GM23338 (cell line): ENCODE measurements at regions not wholly inside any gene's neighbourhood (a gene's known extent, or its start where the extent isn't known, plus 50 kb on each side); places are given as distances from the start of the nearest gene placed in this dataset.

Source experiments
- ATAC-seq: fragments of 200-7000 bp; cut with Tn5 transposase; 3 replicates; pipeline ENCODE4 v1.9.1; 2020
- DNase-seq: peaks from one replicate; pipeline ENCODE4 v3.0.0-alpha.2; 2015; ENCODE audit warnings: low spot score
- H2AFZ ChIP-seq: fragments of 200-600 bp; sonication (generic); 2 replicates; pipeline ENCODE4 v1.8.0; 2016; ENCODE audit warnings: antibody characterized with exemption, mild to moderate bottlenecking, moderate library complexity
- H3F3A ChIP-seq: fragments of 200-600 bp; sonication (generic); replicated peaks from 2 replicates; pipeline ENCODE4 v1.8.0; 2017; ENCODE audit warnings: antibody characterized with exemption, mixed run types, low read depth
- H3K27ac ChIP-seq: fragments of 200-600 bp; sonication (generic); 2 replicates; pipeline ENCODE4 v1.6.1; 2016; ENCODE audit warnings: low read depth
- H3K27me3 ChIP-seq: fragments of 200-600 bp; sonication (generic); 2 replicates; pipeline ENCODE4 v1.8.0; 2016; ENCODE audit warnings: mild to moderate bottlenecking, mixed run types, moderate library complexity; ENCODE audit not compliant: insufficient read depth
- H3K36me3 ChIP-seq: fragments of 200-600 bp; sonication (generic); 2 replicates; pipeline ENCODE4 v1.8.0; 2016; ENCODE audit warnings: mild to moderate bottlenecking; ENCODE audit not compliant: insufficient read depth
- H3K4me1 ChIP-seq: fragments of 200-600 bp; sonication (generic); 2 replicates; pipeline ENCODE4 v1.8.0; 2016; ENCODE audit warnings: mild to moderate bottlenecking, moderate library complexity; ENCODE audit not compliant: insufficient read depth
- H3K4me2 ChIP-seq: fragments of 200-600 bp; sonication (generic); 2 replicates; pipeline ENCODE4 v1.7.1; 2017; ENCODE audit warnings: mixed run types
- H3K4me3 ChIP-seq: fragments of 200-600 bp; sonication (generic); 2 replicates; pipeline ENCODE4 v1.6.1; 2016; ENCODE audit warnings: mixed run types
- H3K79me2 ChIP-seq: fragments of 200-600 bp; sonication (generic); replicated peaks from 2 replicates; pipeline ENCODE4 v1.8.0; 2017; ENCODE audit warnings: mild to moderate bottlenecking; ENCODE audit not compliant: insufficient read depth
- H3K9me2 ChIP-seq: fragments of 200-600 bp; sonication (generic); 2 replicates; pipeline ENCODE4 v1.8.0; 2017; ENCODE audit not compliant: insufficient read depth
- H4K20me1 ChIP-seq: fragments of 200-600 bp; sonication (generic); replicated peaks from 2 replicates; pipeline ENCODE4 v1.8.0; 2017; ENCODE audit warnings: mild to moderate bottlenecking; ENCODE audit not compliant: insufficient read depth
- H3K27ac Mint-ChIP-seq: 2 replicates; pipeline ENCODE4 v1.8.0; 2020; ENCODE audit warnings: inconsistent platforms, mild to moderate bottlenecking, moderate library complexity, mixed read lengths
- H3K27me3 Mint-ChIP-seq: 3 replicates; pipeline ENCODE4 v1.8.0; 2022; ENCODE audit warnings: low read depth, mild to moderate bottlenecking, moderate library complexity, mixed read lengths, inconsistent platforms; ENCODE audit not compliant: insufficient read depth, poor library complexity
- H3K36me3 Mint-ChIP-seq: 3 replicates; pipeline ENCODE4 v1.8.0; 2021; ENCODE audit warnings: low read depth, mild to moderate bottlenecking, inconsistent platforms, moderate library complexity, mixed read lengths
- H3K4me1 Mint-ChIP-seq: 3 replicates; pipeline ENCODE4 v1.8.0; 2020; ENCODE audit warnings: mild to moderate bottlenecking, inconsistent platforms, mixed read lengths
- H3K4me3 Mint-ChIP-seq: 3 replicates; pipeline ENCODE4 v1.8.0; 2021; ENCODE audit warnings: moderate library complexity, mild to moderate bottlenecking, inconsistent platforms, mixed read lengths
- H3K9me3 Mint-ChIP-seq: 3 replicates; pipeline ENCODE4 v1.8.0; 2020; ENCODE audit warnings: moderate library complexity, mild to moderate bottlenecking, inconsistent platforms, mixed read lengths
- CTCF ChIP-seq, 2 experiments: fragments of 200-600 bp in 1 of 2; sonication (generic) in 1 of 2; conservative IDR thresholded peaks; 2 replicates each; pipeline versions ENCODE4 v1.5.1 to v1.6.1; 2016 to 2017; ENCODE audit warnings: antibody characterized with exemption in 2 of 2, low read depth in 2 of 2, mild to moderate bottlenecking in 2 of 2, moderate library complexity in 1 of 2
- ETS1 ChIP-seq: IDR thresholded peaks from 2 replicates; pipeline ENCODE4 v1.6.1; 2016; ENCODE audit warnings: antibody characterized with exemption
- EZH2 ChIP-seq: fragments of 200-600 bp; sonication (generic); IDR thresholded peaks from one replicate; pipeline ENCODE4 v1.8.0; 2017; ENCODE audit warnings: antibody characterized with exemption, mild to moderate bottlenecking, low read depth; ENCODE audit not compliant: unreplicated experiment
- EZH2phosphoT487 ChIP-seq: fragments of 200-600 bp; sonication (generic); IDR thresholded peaks from one replicate; pipeline ENCODE4 v1.8.1; 2018; ENCODE audit warnings: antibody characterized with exemption; ENCODE audit not compliant: unreplicated experiment
- NANOG ChIP-seq: IDR thresholded peaks from 2 replicates; pipeline ENCODE4 v1.6.1; 2016; ENCODE audit warnings: antibody characterized with exemption, borderline replicate concordance
- REST ChIP-seq: IDR thresholded peaks from one replicate; pipeline ENCODE4 v1.6.1; 2018; ENCODE audit warnings: antibody characterized with exemption; ENCODE audit not compliant: unreplicated experiment
- ZNF462 ChIP-seq: fragments of 250-450 bp; sonication (Bioruptor Pico); IDR thresholded peaks from 2 replicates; pipeline ENCODE4 v1.5.0; 2020; ENCODE audit warnings: mild to moderate bottlenecking, moderate library complexity

- Histone ChIP-seq H3K4me1 (no peaks in the 10 kb centered on the region), H3K27me3 (no peaks in the 10 kb centered on the region), H4K20me1 (no peaks in the 10 kb centered on the region), H3K27ac (no peak overlapping the region), H3K9me2 (no peaks in the 10 kb centered on the region), H3K36me3 (no peaks in the 10 kb centered on the region), H3K4me2 (no peak overlapping the region), H2AFZ (no peak overlapping the region), H3K79me2 (no peaks in the 10 kb centered on the region), H3K4me3 (no peak overlapping the region), H3F3A (no peaks in the 10 kb centered on the region)
- no peak overlapping the region for H3K4me3 Mint-ChIP-seq
- no peak for TF ChIP-seq REST
- no peak for TF ChIP-seq CTCF (conservative IDR thresholded peaks at IDR 0.05; ENCODE audit: low read depth in 2 of 2)
- no peak for TF ChIP-seq NANOG
- no peak for TF ChIP-seq EZH2phosphoT487
- no peak for TF ChIP-seq EZH2
- TF ChIP-seq ZNF462 (CRISPR knock-in tag): no peak
- no peak for TF ChIP-seq ETS1
- ATAC-seq (no peak), DNase-seq (no peak)
- peaks cover 13% of the 10 kb centered on the region; the same call in 2 of the 3 replicates for H3K9me3 Mint-ChIP-seq
- no peaks in the 10 kb centered on the region; the same call in 2 of the 3 replicates for H3K36me3 Mint-ChIP-seq
- no peak overlapping the region for H3K27ac Mint-ChIP-seq
- peaks cover 14% of the 10 kb centered on the region for H3K4me1 Mint-ChIP-seq
- peaks cover 16% of the 10 kb centered on the region for H3K27me3 Mint-ChIP-seq
Observed at GRCh38 chr1:4597020-4597419, 57.4 kb upstream of the AJAP1 start.
